Hepatocyte (in vitro differentiated cells): ENCODE measurements at regions not wholly inside any gene's neighbourhood (a gene's known extent, or its start where the extent isn't known, plus 50 kb on each side); places are given as distances from the start of the nearest gene placed in this dataset.

Source experiments
- DNase-seq: peaks from one replicate; pipeline ENCODE4 v3.0.0-alpha.2; 2016; ENCODE audit warnings: low spot score
- H2AFZ ChIP-seq: fragments of 200-600 bp; sonication (generic); 2 replicates; pipeline ENCODE4 v1.6.0; 2016; ENCODE audit warnings: antibody characterized with exemption, mild to moderate bottlenecking
- H3K27ac ChIP-seq: fragments of 200-600 bp; sonication (generic); 2 replicates; pipeline ENCODE4 v1.5.1; 2016; ENCODE audit warnings: mild to moderate bottlenecking
- H3K27me3 ChIP-seq: fragments of 200-600 bp; sonication (generic); 2 replicates; pipeline ENCODE4 v1.6.1; 2016
- H3K36me3 ChIP-seq: fragments of 200-600 bp; sonication (generic); replicated peaks from 2 replicates; pipeline ENCODE4 v1.5.1; 2016; ENCODE audit warnings: low read depth; ENCODE audit not compliant: insufficient read depth
- H3K4me1 ChIP-seq: fragments of 200-600 bp; sonication (generic); 2 replicates; pipeline ENCODE4 v1.5.1; 2016; ENCODE audit warnings: mild to moderate bottlenecking, moderate library complexity; ENCODE audit not compliant: insufficient read depth
- H3K4me2 ChIP-seq: fragments of 200-600 bp; sonication (generic); 2 replicates; pipeline ENCODE4 v1.6.0; 2016
- H3K4me3 ChIP-seq: fragments of 200-600 bp; sonication (generic); 2 replicates; pipeline ENCODE4 v1.5.1; 2016; ENCODE audit warnings: mild to moderate bottlenecking
- H3K79me2 ChIP-seq: fragments of 200-600 bp; sonication (generic); 2 replicates; pipeline ENCODE4 v1.6.0; 2017; ENCODE audit warnings: mild to moderate bottlenecking
- H3K9me2 ChIP-seq: fragments of 200-600 bp; sonication (generic); replicated peaks from 2 replicates; pipeline ENCODE4 v1.6.0; 2017; ENCODE audit warnings: mild to moderate bottlenecking; ENCODE audit not compliant: insufficient read depth
- H3K9me3 ChIP-seq: fragments of 200-600 bp; sonication (generic); 2 replicates; pipeline ENCODE4 v1.5.1; 2016; ENCODE audit warnings: low read depth, mild to moderate bottlenecking
- H4K20me1 ChIP-seq: fragments of 200-600 bp; sonication (generic); 2 replicates; pipeline ENCODE4 v1.6.0; 2016; ENCODE audit warnings: mild to moderate bottlenecking; ENCODE audit not compliant: insufficient read depth, poor library complexity, severe bottlenecking
- EZH2 ChIP-seq: fragments of 200-600 bp; sonication (generic); IDR thresholded peaks from 2 replicates; pipeline ENCODE4 v1.6.1; 2016; ENCODE audit warnings: antibody characterized with exemption, mild to moderate bottlenecking, borderline replicate concordance
- EZH2phosphoT487 ChIP-seq: fragments of 200-600 bp; sonication (generic); IDR thresholded peaks from one replicate; pipeline ENCODE4 v1.6.1; 2018; ENCODE audit warnings: antibody characterized with exemption, mild to moderate bottlenecking, low read depth, moderate library complexity; ENCODE audit not compliant: unreplicated experiment, severe bottlenecking
- WGBS: methylation state at CpG from one replicate; pipeline ENCODE4 v1.1.6; 2016; ENCODE audit warnings: low lambda C conversion rate; ENCODE audit errors: missing lambda C conversion rate; 5-methylcytosine and 5-hydroxymethylcytosine counted together
- TF ChIP-seq, protein P1 (sequence below): fragments of 200-600 bp; sonication (generic); IDR thresholded peaks from 2 replicates; pipeline ENCODE4 v1.5.1; 2016; ENCODE audit warnings: antibody characterized with exemption, mild to moderate bottlenecking; ENCODE audit not compliant: poor library complexity

GRCh38 chr5:4405614-4406219 is 734.4 kb upstream of the ADAMTS16 start:
- H3K9me3 ChIP-seq: no peaks in the 10 kb centered on the region
- DNase-seq: no peak
- WGBS: 83% methylated on average over 7 of the region's 7 CpGs
- no peaks in the 10 kb centered on the region for H3K27me3 ChIP-seq
- H3K27ac ChIP-seq: no peak overlapping the region
- H3K4me1 ChIP-seq: no peaks in the 10 kb centered on the region
- H3K4me3 ChIP-seq: no peak overlapping the region
- no peaks in the 10 kb centered on the region for H3K9me2 ChIP-seq
- H4K20me1 ChIP-seq: no peaks in the 10 kb centered on the region
- TF ChIP-seq, protein P1, sequence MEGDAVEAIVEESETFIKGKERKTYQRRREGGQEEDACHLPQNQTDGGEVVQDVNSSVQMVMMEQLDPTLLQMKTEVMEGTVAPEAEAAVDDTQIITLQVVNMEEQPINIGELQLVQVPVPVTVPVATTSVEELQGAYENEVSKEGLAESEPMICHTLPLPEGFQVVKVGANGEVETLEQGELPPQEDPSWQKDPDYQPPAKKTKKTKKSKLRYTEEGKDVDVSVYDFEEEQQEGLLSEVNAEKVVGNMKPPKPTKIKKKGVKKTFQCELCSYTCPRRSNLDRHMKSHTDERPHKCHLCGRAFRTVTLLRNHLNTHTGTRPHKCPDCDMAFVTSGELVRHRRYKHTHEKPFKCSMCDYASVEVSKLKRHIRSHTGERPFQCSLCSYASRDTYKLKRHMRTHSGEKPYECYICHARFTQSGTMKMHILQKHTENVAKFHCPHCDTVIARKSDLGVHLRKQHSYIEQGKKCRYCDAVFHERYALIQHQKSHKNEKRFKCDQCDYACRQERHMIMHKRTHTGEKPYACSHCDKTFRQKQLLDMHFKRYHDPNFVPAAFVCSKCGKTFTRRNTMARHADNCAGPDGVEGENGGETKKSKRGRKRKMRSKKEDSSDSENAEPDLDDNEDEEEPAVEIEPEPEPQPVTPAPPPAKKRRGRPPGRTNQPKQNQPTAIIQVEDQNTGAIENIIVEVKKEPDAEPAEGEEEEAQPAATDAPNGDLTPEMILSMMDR: no peak
- TF ChIP-seq EZH2 (no peak), EZH2phosphoT487 (no peak)
- no peak overlapping the region for H3K4me2 ChIP-seq
- H2AFZ ChIP-seq: no peak overlapping the region
- H3K79me2 ChIP-seq: no peaks in the 10 kb centered on the region
- no peaks in the 10 kb centered on the region for H3K36me3 ChIP-seq

DNA sequence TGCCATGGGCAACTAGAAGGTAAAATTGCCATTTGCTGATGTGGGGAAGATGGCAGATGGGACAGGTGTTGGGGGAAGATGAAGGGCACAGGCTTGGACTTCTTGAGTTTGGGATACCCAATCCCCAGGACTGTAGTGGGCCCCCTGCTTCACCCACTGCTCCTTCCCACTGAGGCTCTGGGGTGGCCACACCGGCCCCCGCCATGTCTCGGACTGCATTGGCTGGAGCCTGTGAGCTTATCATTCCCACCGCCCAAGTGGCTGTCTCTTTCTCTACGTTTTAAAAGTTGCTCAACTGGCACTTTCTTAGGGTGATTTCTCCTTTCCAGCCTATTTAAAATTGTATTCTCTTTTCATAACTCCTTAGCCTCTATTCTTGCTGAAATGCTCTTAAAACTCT is 730.0 kb upstream of the ADAMTS16 start:
- H3K27me3 ChIP-seq: no peaks in the 10 kb centered on the region
- no peak for DNase-seq
- no peaks in the 10 kb centered on the region for H3K9me2 ChIP-seq

DNA sequence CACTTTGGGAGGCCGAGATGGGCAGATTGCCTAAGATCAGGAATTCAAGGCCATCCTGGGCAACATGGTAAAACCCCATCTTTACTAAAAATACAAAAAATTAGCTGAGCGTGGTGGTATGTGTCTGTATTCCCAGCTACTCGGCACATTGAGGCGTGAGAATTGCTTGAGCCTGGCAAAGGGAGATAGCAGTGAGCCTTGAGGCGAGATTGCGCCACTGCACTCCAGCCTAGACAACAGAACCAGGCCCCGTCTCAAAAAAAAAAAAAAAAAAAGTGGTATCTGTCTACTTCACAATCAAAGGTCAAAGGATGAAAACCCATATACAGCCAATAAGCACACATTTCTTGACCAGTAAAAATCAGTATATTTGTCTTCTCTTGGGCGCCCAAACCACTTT is 728.5 kb upstream of the ADAMTS16 start:
- no peaks in the 10 kb centered on the region for H3K36me3 ChIP-seq
- H2AFZ ChIP-seq: no peak overlapping the region
- no peaks in the 10 kb centered on the region for H3K9me2 ChIP-seq
- no peaks in the 10 kb centered on the region for H4K20me1 ChIP-seq
- no peaks in the 10 kb centered on the region for H3K79me2 ChIP-seq
- WGBS: 74% methylated on average over 8 of the region's 8 CpGs
- no peak for DNase-seq
- TF ChIP-seq, protein P1: no peak
- no peak for TF ChIP-seq EZH2phosphoT487
- no peak for TF ChIP-seq EZH2
- no peak overlapping the region for H3K4me3 ChIP-seq
- H3K4me2 ChIP-seq: no peak overlapping the region
- no peaks in the 10 kb centered on the region for H3K9me3 ChIP-seq
- H3K4me1 ChIP-seq: no peaks in the 10 kb centered on the region
- no peak overlapping the region for H3K27ac ChIP-seq
- no peaks in the 10 kb centered on the region for H3K27me3 ChIP-seq

More for the DNA sequence above, 730.0 kb upstream of the ADAMTS16 start:
- no peaks in the 10 kb centered on the region for H3K9me3 ChIP-seq
- H2AFZ ChIP-seq: no peak overlapping the region
- no peaks in the 10 kb centered on the region for H3K36me3 ChIP-seq
- H4K20me1 ChIP-seq: no peaks in the 10 kb centered on the region
- no peak overlapping the region for H3K4me2 ChIP-seq
- WGBS: 87% methylated on average over 5 of the region's 5 CpGs
- no peak overlapping the region for H3K27ac ChIP-seq
- no peaks in the 10 kb centered on the region for H3K79me2 ChIP-seq
- no peaks in the 10 kb centered on the region for H3K4me1 ChIP-seq
- TF ChIP-seq, protein P1: no peak
- TF ChIP-seq EZH2phosphoT487 (no peak), EZH2 (no peak)
- H3K4me3 ChIP-seq: no peak overlapping the region
